NCI-H2081 (cell line): ENCODE measurements at regions not wholly inside any gene's neighbourhood (a gene's known extent, or its start where the extent isn't known, plus 50 kb on each side); places are given as distances from the start of the nearest gene placed in this dataset.

Experiments
- DNase-seq, 2 experiments: peaks; one replicate each; lab custom pipeline; 2025; lab: John Stamatoyannopoulos, UW

DNA sequence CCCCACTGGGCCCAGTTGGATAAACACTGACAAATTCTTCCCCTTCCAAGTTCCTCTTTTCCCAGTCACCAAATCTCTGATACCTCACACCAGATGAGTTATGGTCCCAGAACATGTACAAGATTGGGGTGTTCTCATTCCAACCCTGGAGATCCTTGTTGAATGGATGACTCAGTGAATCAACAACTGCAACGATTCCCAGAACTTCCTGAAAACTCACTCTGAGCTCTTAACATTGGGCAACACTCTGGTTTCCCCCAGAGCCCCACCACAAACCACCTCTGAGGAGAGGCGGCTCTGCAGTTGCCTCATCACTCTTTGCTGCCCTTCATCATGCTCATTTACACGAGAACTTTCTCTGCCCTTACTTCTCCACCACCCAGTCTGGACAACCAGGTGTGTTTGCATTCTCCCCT is 115.2 kb downstream of the MRPL14 start:
- DNase-seq = no peak

DNA sequence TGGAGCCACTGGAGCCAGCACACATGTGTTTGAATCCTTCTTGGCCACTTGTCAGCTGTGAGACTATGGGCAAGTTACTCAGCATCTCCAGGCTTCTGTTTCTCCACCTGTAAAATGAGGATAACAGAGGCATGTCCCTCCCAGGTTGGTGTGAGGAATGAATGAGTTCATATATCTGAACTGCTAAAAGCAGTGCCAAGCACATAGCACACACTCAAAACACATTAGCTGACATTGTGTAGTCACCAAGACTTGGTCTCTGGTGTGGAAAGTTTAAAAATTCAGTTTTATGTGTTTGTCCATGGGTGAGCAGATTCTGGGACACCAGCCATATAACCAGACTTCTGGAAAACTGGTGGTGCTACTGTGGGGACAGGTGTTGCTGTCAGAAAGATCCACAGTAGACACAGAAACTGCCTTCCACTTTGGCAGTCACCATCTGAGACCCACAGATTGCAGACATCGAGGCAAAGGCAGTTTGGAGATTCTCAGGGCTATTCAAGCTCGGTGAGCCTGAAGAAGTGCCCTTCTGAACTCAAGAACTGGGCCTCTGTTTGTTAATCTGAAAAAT is 115.8 kb downstream of the MRPL14 start:
- DNase-seq = no peak

DNA sequence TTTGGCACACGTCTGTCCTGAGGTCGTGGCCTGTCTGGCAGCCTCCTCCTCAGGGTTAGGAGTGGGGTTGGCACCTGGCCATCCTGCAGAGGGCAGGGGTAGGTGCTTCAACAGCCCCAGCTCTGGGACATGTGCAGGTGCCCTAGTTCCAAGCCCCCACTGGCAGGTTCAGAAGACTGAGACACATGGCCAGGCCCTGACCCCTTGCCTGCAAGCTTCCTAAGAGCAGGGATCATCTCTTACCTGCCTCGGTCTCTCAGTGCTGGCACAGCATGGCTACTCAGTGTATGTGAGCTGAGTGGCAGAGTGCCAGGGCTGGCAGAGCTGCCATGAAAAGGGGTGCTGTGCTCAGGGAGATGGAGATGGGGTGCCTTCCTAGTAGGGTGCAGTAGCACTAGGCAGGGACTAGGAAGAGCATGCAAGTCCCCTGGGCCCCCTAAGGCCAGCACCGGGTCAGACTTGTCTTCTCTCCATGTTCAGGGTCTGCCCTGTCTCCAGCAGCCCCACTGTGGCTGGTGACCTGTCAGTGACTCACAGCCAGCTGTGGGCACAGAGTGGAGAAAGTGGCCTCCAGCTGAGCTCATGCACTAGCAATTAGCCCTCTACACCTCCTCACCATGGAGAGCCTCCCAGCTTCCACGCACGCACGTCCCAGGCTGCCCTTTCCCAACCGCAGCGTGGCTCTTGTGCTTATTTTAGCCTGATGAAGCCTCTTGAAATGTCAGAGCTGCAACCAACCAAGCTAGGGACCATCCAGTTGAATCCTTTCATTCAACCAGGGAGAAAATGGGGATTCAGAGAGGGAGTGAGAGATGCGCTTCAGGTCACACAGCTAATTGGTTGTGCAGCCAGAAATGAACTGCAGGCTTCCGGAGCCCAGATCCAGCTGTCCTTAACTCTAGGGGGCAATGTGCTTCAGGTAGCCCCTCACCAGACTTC is 116.6 kb downstream of the MRPL14 start:
- peak in 1 of 2 experiments; percentile 41 for DNase-seq

DNA sequence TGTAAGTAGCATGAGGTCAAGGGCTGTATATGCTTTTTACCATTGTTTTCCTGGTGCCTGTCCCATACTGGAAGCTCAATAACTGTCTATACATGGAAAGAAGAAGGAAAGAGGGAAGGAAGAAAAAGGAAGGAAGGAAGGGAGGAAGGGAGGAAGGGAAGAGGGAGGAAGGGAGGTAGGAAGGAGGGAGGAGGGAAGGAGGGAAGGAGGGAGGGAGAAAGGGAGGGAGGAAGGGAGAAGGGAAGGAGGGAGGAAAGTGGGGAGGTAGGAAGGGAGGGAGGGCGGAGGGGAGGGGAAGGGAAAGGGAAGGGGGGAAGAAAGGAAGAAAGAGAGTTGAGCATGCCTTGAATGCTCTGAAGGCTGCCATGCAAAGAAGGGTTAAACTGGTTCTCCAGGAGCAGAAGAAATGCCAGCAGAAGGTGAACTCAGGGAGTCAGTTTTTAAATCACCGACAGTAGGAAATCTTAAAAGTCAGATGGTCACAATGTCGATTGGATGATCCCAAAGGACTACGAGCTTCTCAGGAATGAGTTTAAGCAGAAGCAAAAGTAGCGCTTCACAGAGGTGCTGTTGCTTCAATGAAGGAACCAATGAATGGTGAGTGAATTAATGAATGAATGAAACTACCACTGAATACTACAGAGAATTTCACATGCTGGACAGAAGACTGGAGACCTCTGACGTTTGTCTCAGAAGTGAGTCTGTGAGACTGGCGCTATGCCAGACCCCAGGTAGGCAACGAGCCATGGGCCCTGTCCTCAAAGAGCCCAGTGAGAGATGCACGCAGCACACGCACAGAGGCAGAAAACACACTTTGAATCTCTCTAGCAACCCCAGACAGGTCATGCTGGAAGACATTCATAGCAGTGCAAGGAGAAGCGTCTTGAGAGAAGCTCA is 117.6 kb downstream of the MRPL14 start:
- DNase-seq = no peak

DNA sequence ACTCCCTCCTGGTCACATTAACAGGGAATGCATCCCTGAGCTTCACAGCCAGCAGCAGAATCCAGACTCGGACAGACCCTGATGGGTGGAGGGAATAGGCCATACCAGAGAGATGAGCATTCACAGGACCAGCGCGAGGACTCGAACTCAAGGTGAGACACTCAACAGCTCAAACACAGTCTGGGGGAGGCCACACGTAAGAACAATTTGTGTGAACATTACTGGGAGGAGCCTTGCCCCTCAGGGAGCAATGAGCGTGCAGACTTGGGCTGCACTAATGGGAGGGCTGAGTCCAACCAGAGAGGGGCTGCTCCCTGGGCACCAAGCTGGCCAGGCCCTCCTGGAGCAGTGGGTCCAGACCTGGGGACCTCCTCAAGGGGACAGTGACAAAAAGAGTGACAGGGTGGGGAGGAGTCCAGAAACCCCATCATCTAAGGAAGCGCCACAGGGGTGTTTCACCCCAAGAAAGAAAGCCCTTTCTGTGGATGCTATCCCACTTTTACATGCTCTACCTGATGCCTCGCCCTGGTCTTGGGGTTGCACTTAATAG is 118.4 kb downstream of the MRPL14 start:
- DNase-seq = no peak

DNA sequence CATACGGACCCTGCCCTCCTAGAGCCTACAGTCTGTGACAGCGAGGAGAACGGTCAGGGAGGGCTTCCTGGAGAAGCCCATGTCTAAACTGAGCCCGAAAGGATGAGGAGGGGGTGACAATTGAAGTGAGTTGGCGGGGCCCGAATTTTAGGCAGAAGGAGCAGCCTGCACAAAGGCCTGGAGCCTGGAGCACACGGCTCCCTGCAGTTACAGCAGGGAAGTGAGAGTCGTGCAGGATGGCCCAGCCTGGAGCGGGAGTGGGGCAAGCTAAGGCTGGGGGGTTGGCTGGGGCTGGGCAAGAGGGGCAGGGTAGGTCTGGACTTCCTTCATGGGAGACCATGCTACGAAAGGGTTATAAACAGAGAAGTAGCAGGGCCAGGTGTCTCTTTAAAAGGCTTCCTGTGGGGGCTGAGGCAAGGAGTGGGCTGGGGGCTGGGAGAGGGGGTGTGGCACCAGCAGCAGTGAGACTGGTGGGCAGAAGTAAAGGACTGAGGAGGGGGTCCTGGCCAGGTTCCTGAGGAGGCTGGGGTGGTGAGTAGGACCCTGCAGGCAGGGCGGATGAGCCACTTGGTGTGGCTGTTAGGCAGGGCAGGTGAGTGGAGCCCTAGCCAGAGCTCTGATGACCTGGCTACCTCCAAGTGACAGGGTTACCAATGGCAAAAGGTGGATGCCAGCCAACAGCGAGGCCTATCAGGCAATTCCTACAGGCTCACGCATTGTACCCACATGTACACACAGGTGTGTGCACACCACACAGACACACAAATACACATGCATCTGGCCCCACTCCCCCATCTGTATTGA is 119.2 kb downstream of the MRPL14 start:
- no peak for DNase-seq

DNA sequence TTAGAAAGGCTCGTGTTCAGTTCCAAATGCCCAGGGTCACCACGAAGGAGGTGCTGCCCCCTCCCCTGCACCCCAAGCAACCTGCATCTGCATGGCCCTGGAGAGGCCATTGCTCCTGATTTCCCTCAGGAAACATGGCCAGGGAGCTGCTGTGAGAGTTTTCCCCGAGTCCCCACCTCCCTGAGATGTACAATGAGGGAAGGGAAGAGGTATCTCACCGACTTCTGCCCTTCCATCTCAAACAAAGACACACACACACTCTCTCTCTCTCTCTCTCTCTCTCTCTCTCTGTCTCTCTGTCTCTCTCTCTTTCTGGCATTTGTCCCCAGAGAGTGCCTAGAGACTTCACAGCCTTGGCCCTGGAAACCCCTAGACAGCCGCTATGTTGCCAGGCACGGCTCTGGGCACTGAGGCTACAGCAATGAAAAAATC is 120.4 kb downstream of the MRPL14 start:
- DNase-seq = no peak

DNA sequence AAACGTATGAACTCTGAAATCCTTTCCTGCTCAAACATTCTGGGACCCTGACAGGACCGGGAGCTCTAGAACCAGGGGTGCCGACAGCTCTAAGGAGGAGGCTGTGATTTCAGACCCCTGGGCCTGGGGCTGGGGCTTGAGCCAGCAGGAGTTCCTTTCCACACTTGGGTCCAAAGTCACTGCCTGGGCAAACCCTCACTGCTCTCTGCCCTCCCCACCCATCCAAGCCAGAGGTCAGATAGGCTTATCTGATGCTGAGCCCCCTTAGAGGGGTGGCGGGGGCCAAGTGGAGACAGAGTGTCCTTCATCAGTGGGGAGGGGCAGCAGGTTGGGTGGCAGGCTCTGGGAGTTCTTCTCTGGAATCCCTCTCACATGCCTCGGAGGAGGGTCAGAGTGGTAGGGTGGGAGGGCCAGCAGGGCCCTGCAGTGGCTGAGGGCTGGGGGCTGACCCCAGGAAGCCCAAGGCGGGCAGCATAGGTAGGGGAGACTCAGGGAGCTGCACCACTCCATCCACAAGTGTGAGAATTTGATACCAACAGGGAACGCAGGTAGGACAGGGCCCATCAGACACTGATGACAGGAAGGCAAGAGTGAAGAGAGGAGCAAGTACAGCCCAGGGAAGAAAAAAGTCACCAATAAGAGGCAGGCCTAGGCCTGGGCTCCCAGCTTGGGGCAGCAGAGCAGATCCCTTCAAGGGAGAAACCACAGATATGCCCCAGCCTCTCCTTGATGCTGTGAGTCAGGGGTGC is 121.0 kb downstream of the MRPL14 start:
- no peak for DNase-seq

DNA sequence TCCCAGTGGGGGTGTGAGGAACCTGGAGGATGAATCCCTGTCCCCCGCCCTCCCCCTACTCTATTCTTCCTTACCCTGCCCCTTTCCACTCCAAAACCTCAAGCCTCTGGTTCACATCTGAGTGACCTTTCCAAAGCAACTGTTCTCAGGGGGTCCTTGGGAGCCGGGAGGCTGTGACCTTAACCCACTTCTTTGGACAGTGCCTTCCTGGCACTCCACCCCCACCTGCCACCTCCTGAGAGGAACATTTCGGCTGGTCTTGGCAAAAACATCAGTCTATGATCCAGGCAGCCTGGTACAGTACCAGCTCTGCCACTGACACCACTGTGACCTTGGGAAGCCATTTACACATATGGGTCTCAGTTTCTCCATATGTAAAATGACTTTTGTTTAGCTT is 121.7 kb downstream of the MRPL14 start:
- DNase-seq = no peak

DNA sequence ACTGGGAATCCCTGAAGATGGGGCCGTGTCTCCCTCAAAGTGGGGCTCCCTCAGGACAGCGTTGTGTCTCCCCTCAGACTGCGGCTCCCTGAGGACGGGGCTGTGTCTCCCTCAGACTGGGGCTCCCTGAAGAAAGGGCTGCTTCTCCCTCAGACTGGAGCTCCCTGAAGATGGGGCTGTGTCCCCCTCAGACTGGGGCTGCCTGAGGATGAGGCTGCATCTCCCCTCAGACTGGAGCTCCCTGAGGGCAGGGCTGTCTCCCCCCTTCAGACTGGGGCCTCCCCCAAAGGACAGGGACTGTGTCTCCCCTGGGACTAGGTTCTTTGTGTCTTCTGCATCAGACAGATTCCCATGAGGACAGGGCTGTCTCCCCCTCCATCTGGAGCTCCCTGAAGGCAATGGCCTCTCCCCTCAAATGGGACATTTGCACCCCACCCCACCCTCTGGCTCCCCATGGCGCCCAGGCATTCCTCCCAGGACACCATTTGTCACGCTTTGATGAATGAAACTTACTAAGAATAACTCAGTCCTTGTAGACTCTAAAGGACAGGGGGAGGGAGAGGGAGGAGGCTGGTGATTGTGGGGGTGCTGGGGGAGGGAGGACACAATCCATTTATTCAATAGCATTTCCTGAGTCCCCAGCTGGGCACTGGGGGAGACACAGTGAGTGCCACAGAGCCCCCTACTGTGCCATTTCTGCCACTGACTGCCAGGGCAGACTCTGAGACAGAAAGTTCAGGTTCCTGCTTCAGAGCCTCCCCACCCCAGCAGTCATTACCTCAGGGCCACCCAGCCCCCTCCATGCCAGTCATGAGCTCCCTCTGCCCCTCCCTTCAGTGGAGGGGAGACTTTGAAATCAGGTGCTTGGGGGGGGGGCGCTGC is 122.4 kb downstream of the MRPL14 start:
- peak in 1 of 2 experiments; percentile 13 for DNase-seq

DNA sequence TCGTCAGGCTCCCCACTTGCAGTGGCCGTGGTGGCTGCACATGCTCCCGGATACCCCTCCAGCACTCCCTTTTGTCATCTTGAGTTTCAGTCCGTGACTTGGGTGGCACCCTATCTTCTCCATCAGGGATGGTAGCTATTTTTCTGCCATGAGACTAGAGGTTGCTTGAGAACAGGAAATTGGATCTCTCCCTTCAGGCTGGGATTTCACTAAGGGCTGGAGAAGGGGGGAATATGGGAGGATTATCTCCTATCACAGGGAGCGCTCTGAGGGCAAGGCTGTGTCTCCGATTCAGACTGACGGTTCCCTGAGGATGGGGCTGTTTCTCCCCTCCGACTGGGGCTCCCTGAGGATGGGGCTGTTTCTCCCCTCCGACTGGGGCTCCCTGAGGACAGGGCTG is 123.1 kb downstream of the MRPL14 start:
- no peak for DNase-seq

DNA sequence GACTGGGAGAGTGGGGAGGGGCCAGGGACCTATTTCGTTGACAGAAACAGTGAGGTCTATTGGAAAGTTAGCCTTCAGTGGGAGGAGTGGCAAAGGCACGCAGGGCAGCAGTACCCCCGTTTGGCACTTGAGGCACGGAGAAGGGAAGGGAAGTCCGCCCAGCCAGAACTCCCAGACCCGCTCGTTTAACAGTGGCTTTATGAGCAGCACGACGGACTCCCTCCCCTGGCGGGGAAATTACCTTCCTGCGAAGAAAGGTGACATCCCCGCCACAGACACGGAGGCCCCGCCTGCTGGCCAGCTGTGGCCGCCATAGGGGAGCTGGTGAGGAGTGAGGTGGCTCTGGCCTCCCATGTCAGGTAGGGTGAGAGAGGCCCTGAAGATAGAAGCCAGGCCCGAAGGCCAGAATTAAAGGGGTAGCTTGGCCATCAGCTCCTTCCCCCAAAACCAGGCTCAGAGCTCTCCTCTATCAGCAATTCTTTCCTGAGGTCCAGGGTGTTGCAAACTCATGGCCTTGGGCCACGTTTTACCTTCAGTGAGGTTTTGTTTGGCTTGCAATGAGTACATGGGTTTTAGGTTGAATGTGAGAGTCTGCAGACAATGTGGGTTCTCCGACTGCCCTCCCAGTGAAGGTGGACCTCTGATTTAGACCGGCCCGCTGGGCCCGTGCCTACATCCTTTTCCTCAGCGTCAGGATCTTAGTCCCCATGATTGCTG is 123.7 kb downstream of the MRPL14 start:
- no peak for DNase-seq

DNA sequence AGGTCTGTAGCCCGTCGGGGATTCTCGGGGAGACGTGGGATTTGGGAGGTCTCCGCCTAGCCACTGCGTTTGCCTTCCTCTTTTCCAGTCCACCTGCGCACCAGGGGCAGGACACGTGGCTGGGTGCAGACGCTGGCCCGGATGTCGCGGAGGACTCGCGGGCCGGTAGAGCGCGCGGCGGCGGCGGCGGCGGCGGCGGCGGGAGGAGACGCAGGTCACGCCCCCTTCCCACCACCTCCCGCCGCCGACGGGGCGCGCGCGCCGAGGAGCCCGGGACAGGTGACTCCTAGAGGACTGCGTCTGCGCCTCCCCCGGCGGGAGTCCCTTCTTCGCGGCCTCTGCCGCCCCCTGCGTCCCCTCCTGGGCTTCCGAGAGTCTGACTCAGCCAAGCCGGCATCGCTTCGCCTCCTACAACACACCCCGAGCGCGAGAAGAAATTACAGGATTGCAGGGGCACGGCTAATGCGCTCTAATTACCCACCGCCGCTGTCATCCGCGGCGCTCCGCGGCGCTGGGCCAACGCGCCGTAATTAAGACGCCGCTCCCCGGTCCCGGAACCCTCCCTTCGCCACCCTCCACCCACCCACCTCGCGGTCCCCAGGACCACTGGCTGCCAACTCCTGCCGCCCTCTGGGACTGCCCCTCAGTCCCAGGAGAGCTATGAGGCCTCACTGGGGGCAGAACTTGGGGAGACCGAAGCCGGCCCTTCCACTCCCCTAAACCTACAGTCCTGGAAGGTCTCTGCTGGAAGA is 124.5 kb downstream of the MRPL14 start:
- peak; percentile 49 to 61 for DNase-seq

DNA sequence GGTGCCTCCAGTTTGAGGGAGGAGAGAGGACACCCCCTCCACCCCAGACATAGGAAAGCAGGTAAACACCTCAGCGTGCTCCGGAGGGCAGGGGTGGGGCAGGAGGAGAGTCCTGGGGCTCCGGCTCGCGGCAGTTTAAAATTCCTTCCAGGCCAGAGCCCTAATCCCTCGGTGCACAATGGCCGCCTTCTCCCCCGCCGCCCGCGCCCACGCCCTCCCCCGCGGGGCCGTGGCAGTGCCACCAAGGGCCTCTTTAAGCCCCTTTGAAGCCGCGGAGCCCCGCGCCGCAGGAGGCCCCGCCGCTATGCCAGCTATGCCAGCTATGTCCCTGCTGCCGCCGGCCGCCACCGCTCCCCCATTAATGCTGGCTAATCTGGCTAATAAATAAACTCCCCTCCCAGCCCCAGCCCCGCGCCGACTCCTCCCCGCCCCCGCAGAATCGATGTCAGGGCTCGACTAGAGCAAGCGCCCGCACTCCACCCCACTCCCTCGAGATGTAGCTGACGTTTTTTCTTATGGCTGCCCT is 125.1 kb downstream of the MRPL14 start:
- no peak for DNase-seq

DNA sequence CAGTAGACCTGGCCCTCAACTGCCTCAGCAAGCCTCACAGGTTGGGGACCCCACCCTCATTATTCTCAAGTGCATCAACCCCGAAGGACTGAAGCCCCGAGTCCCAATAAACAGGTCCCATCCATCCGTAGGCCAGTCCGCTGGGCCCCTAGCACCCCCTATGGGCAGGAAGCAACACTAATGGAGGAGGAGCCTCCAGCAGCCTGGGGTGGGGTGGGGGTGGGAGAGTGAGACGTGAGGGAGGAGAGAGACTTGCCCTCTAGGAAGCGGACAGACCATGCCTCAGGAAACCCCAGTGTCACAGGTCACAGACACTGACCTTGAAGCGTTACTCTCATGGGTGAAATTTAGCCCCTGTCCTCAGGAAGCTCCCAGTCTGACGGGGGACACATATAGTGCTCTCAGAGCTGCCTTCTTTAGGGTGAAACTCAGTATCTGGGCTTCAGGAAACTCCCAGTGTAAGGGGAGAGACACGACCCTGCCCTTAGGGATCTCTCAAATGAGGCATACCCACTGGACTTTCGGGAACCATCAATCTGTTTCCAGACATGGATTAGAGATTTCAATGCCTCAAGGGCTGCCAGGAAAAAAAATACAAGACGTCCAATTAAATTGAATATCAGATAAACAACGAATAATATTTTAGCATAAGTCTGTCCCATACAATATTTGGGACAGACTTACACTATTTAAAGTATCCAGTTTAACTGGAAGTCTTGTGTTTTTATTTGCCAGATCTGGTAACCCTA is 125.8 kb downstream of the MRPL14 start:
- no peak for DNase-seq

DNA sequence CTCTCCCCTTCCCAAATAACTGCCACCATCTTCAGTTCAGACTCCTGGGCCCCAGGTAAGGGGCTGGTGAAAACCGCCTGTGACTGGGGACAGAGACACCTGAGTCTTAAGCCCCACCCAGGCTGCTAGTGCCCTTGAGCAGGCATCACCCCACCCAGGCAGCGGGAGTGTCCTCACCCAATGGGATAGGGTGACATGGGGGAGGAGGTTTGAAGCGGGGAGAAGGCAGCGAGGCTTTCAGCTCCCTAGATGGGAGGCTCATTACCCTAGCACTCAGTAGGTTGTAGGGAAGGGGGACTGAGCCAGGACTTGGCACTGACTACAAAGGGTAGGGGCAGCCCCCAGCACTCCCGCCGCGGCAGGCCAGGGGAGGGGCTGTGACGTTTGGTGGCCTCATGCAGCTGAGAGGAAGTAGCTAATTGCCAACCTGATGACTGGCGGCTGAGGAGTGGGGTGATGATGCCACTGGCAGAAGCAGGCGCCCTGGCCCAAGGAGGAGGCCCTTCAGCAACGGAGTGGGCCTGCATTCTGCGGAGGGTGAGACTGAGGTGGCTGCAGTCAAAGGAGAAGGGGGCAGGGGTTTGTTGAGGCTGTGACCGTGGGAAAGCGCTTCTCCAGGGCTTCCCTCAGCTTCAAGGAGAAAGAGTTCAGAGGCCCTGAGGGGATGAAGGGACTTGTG is 126.9 kb downstream of the MRPL14 start:
- DNase-seq = peak in 1 of 2 experiments; percentile 51

DNA sequence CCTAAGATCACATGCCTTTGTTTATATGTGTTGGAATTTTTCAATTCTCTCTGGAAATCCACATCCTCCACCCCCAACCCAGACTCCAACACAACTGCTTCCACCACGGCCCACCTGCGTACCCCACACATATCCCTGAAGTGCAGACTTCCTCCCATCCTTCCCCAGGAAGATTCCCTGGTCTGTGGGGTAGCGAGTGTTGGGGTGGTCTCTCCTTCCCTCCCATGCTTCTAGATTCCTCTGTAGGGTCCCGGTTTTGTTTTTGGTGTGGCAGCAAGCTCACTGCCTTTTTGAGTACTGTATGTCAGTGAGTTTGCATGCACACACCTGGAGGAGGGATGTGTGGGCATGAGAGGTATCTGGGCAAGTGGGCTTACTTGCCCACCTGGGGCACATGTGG is 127.6 kb downstream of the MRPL14 start:
- no peak for DNase-seq
